ENCODE measurements at regions not wholly inside any gene's neighbourhood (a gene's known extent, or its start where the extent isn't known, plus 50 kb on each side); places are given as distances from the start of the nearest gene placed in this dataset.

DNA sequence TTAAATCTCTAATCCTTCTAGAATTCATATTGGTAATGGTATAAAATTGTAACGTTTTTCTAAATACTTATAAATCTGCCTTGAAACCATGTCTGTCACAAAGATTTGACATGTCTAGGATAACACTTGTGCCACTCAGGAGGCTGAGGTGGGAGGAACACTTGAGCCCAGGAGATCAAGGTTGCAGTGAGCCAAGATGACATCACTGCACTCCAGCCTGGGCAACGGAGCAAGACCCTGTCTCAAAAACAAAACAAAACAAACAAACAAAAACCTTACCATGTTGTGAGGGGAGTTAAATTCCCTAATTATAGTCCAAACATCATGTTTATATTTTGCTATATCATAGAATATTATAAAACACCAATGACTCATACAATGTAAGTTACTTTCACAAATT is 317.5 kb upstream of the SOX5 start:
- ChIA-PET CTCF (no interaction called here), POLR2A (ENCODE audit: low non-redundant PET) (no interaction called here)
- no peak overlapping the region for H3K27ac ChIP-seq
- TF ChIP-seq, protein P1, sequence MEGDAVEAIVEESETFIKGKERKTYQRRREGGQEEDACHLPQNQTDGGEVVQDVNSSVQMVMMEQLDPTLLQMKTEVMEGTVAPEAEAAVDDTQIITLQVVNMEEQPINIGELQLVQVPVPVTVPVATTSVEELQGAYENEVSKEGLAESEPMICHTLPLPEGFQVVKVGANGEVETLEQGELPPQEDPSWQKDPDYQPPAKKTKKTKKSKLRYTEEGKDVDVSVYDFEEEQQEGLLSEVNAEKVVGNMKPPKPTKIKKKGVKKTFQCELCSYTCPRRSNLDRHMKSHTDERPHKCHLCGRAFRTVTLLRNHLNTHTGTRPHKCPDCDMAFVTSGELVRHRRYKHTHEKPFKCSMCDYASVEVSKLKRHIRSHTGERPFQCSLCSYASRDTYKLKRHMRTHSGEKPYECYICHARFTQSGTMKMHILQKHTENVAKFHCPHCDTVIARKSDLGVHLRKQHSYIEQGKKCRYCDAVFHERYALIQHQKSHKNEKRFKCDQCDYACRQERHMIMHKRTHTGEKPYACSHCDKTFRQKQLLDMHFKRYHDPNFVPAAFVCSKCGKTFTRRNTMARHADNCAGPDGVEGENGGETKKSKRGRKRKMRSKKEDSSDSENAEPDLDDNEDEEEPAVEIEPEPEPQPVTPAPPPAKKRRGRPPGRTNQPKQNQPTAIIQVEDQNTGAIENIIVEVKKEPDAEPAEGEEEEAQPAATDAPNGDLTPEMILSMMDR (conservative IDR thresholded peaks at IDR 0.05; ENCODE audit: low read depth), result no peak
- DNase-seq (ENCODE audit: low spot score), result no peak

GRCh38 chr12:24256684-24257083 is 307.2 kb upstream of the SOX5 start:
- H3K27ac ChIP-seq, result no peak overlapping the region
- TF ChIP-seq, protein P1 (conservative IDR thresholded peaks at IDR 0.05; ENCODE audit: low read depth), result no peak
- DNase-seq (ENCODE audit: low spot score), result no peak
- POLR2A ChIA-PET (ENCODE audit: low non-redundant PET), result no interaction called here
- CTCF ChIA-PET, result no interaction called here

DNA sequence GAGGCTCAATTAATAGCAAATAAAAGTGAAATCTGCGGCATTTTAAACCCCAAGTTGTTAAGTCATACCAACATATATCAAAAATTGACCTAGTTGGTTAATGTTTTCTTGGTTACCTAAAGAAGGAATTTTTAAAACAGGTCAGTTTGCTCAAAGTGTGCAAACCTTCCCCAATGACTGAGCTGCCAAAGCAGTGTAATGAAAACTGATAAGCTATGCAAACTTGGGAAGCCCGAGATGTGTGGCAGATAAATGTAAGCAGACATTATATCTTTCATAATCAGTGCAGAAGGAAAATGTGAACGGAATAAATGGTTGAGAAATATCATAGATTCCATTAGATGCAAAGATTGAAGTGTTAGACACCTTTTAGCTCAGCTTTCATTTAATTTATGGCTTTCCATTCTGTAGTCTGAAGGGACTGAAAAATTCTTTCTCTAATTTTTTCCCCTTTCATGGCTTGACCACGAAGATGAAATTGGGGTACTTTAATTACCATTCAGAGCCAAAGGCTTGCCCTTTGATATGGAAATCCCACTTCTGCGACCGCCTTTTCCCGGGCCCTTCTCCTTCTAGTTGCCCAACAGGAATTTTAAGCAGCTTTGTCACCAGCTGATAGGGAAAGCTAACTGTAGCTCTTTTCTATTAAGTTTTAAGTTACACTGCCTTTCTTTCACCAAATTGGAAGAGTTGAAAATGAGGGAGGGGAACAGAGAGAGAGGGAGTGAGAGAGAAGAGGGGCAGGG is 306.6 kb upstream of the SOX5 start:
- TF ChIP-seq, protein P1 (conservative IDR thresholded peaks at IDR 0.05; ENCODE audit: low read depth), result no peak
- H3K27ac ChIP-seq, result no peak overlapping the region
- ChIA-PET CTCF (no interaction called here), POLR2A (ENCODE audit: low non-redundant PET) (no interaction called here)
- no peak for DNase-seq (ENCODE audit: low spot score)

DNA sequence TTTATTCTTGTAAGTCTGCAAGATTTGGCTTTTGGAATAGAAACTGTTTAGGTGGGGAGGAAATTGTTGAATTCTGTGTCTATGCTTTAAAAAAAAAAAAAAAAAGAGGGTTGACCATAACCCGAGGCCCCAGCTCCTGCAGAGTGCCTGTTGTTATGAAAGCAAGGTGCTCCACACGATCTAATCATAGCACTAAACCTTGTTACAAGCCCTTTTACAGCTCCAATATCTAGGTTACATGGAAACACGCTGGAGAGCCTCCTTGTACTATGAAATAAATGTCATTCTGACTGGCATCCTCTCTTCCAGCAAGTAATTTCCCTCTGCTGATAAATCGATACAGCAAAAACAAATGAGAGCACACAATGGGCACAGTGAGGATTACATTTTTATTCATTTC is 303.1 kb upstream of the SOX5 start:
- CTCF ChIA-PET, result interaction anchor here (0.7 kb wide), 1 partner anchor 1482 kb away, joined by 4 read pairs; no protein-coding TSS in a partner anchor
- POLR2A ChIA-PET (ENCODE audit: low non-redundant PET), result interaction anchor here (0.6 kb wide), 1 partner anchor 286 kb away, joined by 8 read pairs; no protein-coding TSS in a partner anchor
- H3K27ac ChIP-seq, result no peak overlapping the region
- TF ChIP-seq, protein P1 (conservative IDR thresholded peaks at IDR 0.05; ENCODE audit: low read depth), result no peak
- no peak for DNase-seq (ENCODE audit: low spot score)

DNA sequence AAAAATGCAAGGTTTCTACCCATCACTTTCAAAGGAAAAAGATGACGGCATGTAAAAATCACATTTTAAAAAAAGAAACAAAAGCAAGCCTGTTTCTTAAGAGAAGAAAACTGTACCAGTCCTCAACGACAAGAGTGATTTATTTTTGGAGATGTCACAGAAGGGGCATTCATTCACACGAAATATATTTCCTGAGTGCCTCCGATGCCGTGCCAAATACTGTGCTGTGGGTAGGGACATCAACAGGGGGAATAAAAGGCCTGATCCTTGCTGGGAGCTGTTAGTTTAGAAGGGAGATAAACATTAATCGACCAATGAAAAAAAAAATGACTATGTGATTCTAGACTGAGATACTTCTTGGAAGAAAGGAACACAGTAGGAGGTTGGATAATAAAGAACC is 297.5 kb upstream of the SOX5 start:
- TF ChIP-seq, protein P1 (conservative IDR thresholded peaks at IDR 0.05; ENCODE audit: low read depth), result no peak
- H3K27ac ChIP-seq, result no peak overlapping the region
- ChIA-PET POLR2A (ENCODE audit: low non-redundant PET) (no interaction called here), CTCF (interaction anchor here (0.6 kb wide), 1 partner anchor 49 kb away, joined by 7 read pairs; no protein-coding TSS in a partner anchor)
- no peak for DNase-seq (ENCODE audit: low spot score)

- TF ChIP-seq, protein P1 (conservative IDR thresholded peaks at IDR 0.05; ENCODE audit: low read depth), result no peak
- ChIA-PET CTCF (interaction anchor here (0.6 kb wide), 1 partner anchor 50 kb away, joined by 7 read pairs; no protein-coding TSS in a partner anchor), POLR2A (ENCODE audit: low non-redundant PET) (no interaction called here)
- H3K27ac ChIP-seq, result no peak overlapping the region
- DNase-seq (ENCODE audit: low spot score), result no peak
Observed at GRCh38 chr12:24246376-24246775, 296.9 kb upstream of the SOX5 start.
